H9 (cell line): ENCODE measurements at regions not wholly inside any gene's neighbourhood (a gene's known extent, or its start where the extent isn't known, plus 50 kb on each side); places are given as distances from the start of the nearest gene placed in this dataset.
"Not testable (repeated sequence)": the region's sequence is repeated elsewhere in the genome, so short reads cannot be mapped to it uniquely, and the experiment has no call there.

ENCODE experiments used
- DNase-seq: peaks from one replicate; pipeline ENCODE4 v3.0.0-alpha.2; 2017
- H2AFZ ChIP-seq: one replicate; pipeline ENCODE4 v1.6.1; 2013; ENCODE audit warnings: mild to moderate bottlenecking, low read length, control low read depth, moderate library complexity
- H2AK5ac ChIP-seq: 2 replicates; pipeline ENCODE4 v1.6.1; 2013; ENCODE audit warnings: low read length, control low read depth, mixed read lengths; ENCODE audit not compliant: insufficient read length
- H2BK120ac ChIP-seq: one replicate; pipeline ENCODE4 v1.6.1; 2013; ENCODE audit warnings: low read depth, mild to moderate bottlenecking, low read length, control low read depth, inconsistent platforms; ENCODE audit not compliant: poor library complexity, severe bottlenecking
- H2BK12ac ChIP-seq: 2 replicates; pipeline ENCODE4 v1.6.1; 2013; ENCODE audit warnings: low read length, control low read depth, mixed read lengths, low read depth; ENCODE audit not compliant: insufficient read length
- H2BK15ac ChIP-seq: 2 replicates; pipeline ENCODE4 v1.6.1; 2013; ENCODE audit warnings: low read depth, low read length, control low read depth
- H2BK20ac ChIP-seq: one replicate; pipeline ENCODE4 v1.6.1; 2013; ENCODE audit warnings: low read depth, mild to moderate bottlenecking, low read length, control low read depth, inconsistent platforms; ENCODE audit not compliant: poor library complexity, severe bottlenecking
- H2BK5ac ChIP-seq: 2 replicates; pipeline ENCODE4 v1.6.1; 2013; ENCODE audit warnings: low read length, control low read depth, mixed read lengths; ENCODE audit not compliant: insufficient read length
- H3K14ac ChIP-seq: 2 replicates; pipeline ENCODE4 v1.6.1; 2013; ENCODE audit warnings: low read length, control low read depth; ENCODE audit not compliant: insufficient read depth
- H3K18ac ChIP-seq: 2 replicates; pipeline ENCODE4 v1.6.1; 2013; ENCODE audit warnings: low read depth, mild to moderate bottlenecking, mixed read lengths, low read length, control low read depth; ENCODE audit not compliant: insufficient read length
- H3K23ac ChIP-seq: 2 replicates; pipeline ENCODE4 v1.6.1; 2013; ENCODE audit warnings: low read length, control low read depth, mixed read lengths, low read depth; ENCODE audit not compliant: insufficient read length
- H3K23me2 ChIP-seq: 2 replicates; pipeline ENCODE4 v1.6.1; 2013; ENCODE audit warnings: low read depth, mild to moderate bottlenecking, mixed read lengths, low read length, control low read depth; ENCODE audit not compliant: insufficient read length, poor library complexity, severe bottlenecking
- H3K27ac ChIP-seq: 2 replicates; pipeline ENCODE4 v1.5.1; 2013; ENCODE audit warnings: low read length, control low read depth, mixed read lengths, low read depth; ENCODE audit not compliant: insufficient read length
- H3K27me3 ChIP-seq: 2 replicates; pipeline ENCODE4 v1.6.1; 2013; ENCODE audit warnings: low read length, control low read depth, inconsistent platforms; ENCODE audit not compliant: insufficient read depth
- H3K4ac ChIP-seq: 2 replicates; pipeline ENCODE4 v1.6.1; 2013; ENCODE audit warnings: low read depth, mild to moderate bottlenecking, control low read depth, inconsistent platforms, low read length, moderate library complexity
- H3K4me1 ChIP-seq: 2 replicates; pipeline ENCODE4 v1.6.1; 2013; ENCODE audit warnings: low read length, control low read depth, inconsistent platforms; ENCODE audit not compliant: insufficient read depth
- H3K4me2 ChIP-seq: 2 replicates; pipeline ENCODE4 v1.6.1; 2013; ENCODE audit warnings: low read length, control low read depth, mixed read lengths; ENCODE audit not compliant: insufficient read length, insufficient read depth
- H3K56ac ChIP-seq: 2 replicates; pipeline ENCODE4 v1.6.1; 2013; ENCODE audit warnings: low read depth, mild to moderate bottlenecking, mixed read lengths, low read length, control low read depth; ENCODE audit not compliant: insufficient read length
- H3K79me1 ChIP-seq: 2 replicates; pipeline ENCODE4 v1.6.1; 2013; ENCODE audit warnings: low read depth, mild to moderate bottlenecking, moderate library complexity, low read length, control low read depth, inconsistent platforms; ENCODE audit not compliant: insufficient read depth, poor library complexity, severe bottlenecking
- H3K79me2 ChIP-seq: 2 replicates; pipeline ENCODE4 v1.6.1; 2013; ENCODE audit warnings: low read length, control low read depth, inconsistent platforms; ENCODE audit not compliant: insufficient read depth
- H3K9ac ChIP-seq: 2 replicates; pipeline ENCODE4 v1.6.1; 2013; ENCODE audit warnings: low read length, control low read depth, mixed read lengths; ENCODE audit not compliant: insufficient read length; ENCODE audit errors: extremely low read depth
- H3K9me3 ChIP-seq: one replicate; pipeline ENCODE4 v1.6.1; 2013; ENCODE audit warnings: low read depth, low read length, inconsistent platforms; ENCODE audit not compliant: control insufficient read depth
- H3T11ph ChIP-seq: one replicate; pipeline ENCODE4 v1.6.1; 2013; ENCODE audit warnings: mild to moderate bottlenecking, low read length, control low read depth, inconsistent platforms
- H4K20me1 ChIP-seq: one replicate; pipeline ENCODE4 v1.6.1; 2013; ENCODE audit not compliant: control insufficient read depth, insufficient read length, insufficient read depth
- H4K5ac ChIP-seq: 2 replicates; pipeline ENCODE4 v1.6.1; 2013; ENCODE audit warnings: low read depth, mild to moderate bottlenecking, mixed read lengths, low read length, control low read depth; ENCODE audit not compliant: insufficient read length
- H4K8ac ChIP-seq: replicated peaks from 2 replicates; pipeline ENCODE4 v1.6.1; 2013; ENCODE audit warnings: low read length, control low read depth, mixed read lengths, low read depth; ENCODE audit not compliant: insufficient read length
- H4K91ac ChIP-seq: 2 replicates; pipeline ENCODE4 v1.6.1; 2013; ENCODE audit warnings: low read depth, mild to moderate bottlenecking, moderate library complexity, mixed read lengths, low read length, control low read depth; ENCODE audit not compliant: insufficient read length
- H3K27ac Mint-ChIP-seq, 3 experiments: 2 replicates in 2 of 3; 3 replicates in 1 of 3; pipeline ENCODE4 v1.8.0; 2020 to 2021; ENCODE audit warnings: mixed read lengths in 3 of 3, mild to moderate bottlenecking in 1 of 3, moderate library complexity in 1 of 3
- H3K27me3 Mint-ChIP-seq: 2 replicates; pipeline ENCODE4 v1.8.0; 2021; ENCODE audit warnings: low read depth, mild to moderate bottlenecking, moderate library complexity, mixed read lengths
- H3K36me3 Mint-ChIP-seq, 3 experiments: 2 replicates in 2 of 3; 3 replicates in 1 of 3; pipeline ENCODE4 v1.8.0; 2020 to 2021; ENCODE audit warnings: low read depth in 3 of 3, mixed read lengths in 3 of 3; ENCODE audit not compliant: insufficient read depth in 1 of 3
- H3K4me1 Mint-ChIP-seq, 2 experiments: 2 replicates each; pipeline ENCODE4 v1.8.0; 2020; ENCODE audit warnings: mixed read lengths in 2 of 2
- H3K4me3 Mint-ChIP-seq, 2 experiments: 2 replicates in 1 of 2; 3 replicates in 1 of 2; pipeline ENCODE4 v1.8.0; 2020 to 2021; ENCODE audit warnings: mild to moderate bottlenecking in 2 of 2, mixed read lengths in 2 of 2, moderate library complexity in 1 of 2
- H3K9me3 Mint-ChIP-seq, 2 experiments: 2 replicates in 1 of 2; 3 replicates in 1 of 2; pipeline ENCODE4 v1.8.0; 2020; ENCODE audit warnings: mild to moderate bottlenecking in 2 of 2, mixed read lengths in 2 of 2, moderate library complexity in 1 of 2
- WGBS: extraction: QIAGEN DNeasy Blood & Tissue Kit; methylation state at CpG from one replicate; pipeline ENCODE4 v1.1.7; 2013; ENCODE audit warnings: missing lambda C conversion rate, low lambda C conversion rate, mixed read lengths; ENCODE audit not compliant: insufficient read length; ENCODE audit errors: extremely low coverage; 5-methylcytosine and 5-hydroxymethylcytosine counted together
- TF ChIP-seq, protein P1 (sequence below): fragments of 200-600 bp; sonication (generic); conservative IDR thresholded peaks from 3 replicates; pipeline ENCODE4 v1.8.0; 2021; ENCODE audit warnings: antibody characterized with exemption, mild to moderate bottlenecking

DNA sequence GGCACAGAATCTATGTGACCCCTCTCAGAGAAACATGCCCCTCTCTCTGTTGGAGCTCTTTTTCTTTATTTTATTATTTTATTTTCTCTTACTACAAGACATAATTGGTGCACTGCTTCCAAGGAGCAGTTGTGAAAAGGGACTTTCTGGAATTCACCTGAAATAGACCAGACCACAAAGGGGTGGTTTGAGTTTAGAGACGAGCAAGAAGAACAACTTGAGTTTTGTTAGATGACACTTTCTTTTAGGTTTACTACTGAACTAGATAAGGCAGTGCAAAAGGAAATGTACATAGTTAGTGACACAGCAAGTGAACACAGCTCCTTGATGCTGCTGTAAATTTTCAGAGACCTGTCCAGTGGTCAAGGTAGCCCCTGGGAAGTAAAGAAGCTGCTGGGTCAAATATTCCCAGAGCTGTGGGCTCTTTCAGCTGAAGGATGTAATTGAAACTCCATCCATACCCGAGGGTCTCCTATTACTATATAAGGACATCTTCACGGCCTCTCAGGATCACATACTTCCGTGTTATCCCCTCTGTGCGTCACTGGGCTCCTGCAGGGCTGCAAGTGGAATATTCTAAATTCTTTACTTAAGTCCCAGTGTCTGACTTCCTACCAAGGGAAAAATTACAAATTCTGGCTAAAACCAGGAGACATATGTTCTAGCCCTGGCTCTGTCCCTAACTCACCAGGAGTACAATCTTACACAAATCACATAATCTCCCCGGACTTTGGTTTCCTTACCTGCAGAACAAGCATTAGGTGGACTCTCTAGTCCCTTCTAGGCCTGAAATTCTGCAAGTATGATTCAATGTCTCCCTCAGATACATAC, 69.1 kb upstream of the ADTRP start:
- Histone ChIP-seq H4K5ac (no peak overlapping the region), H3K79me2 (no peaks in the 10 kb centered on the region), H3K9ac (no peak overlapping the region), H3K14ac (no peak overlapping the region), H2BK20ac (no peak overlapping the region), H3K4me2 (no peak overlapping the region), H2BK120ac (no peak overlapping the region), H3K4ac (no peak overlapping the region), H2BK5ac (no peak overlapping the region), H4K91ac (no peak overlapping the region), H3K79me1 (no peaks in the 10 kb centered on the region), H3K56ac (no peak overlapping the region), H2AFZ (no peak overlapping the region), H3K27ac (no peak overlapping the region), H3K9me3 (no peaks in the 10 kb centered on the region), H3K23me2 (no peaks in the 10 kb centered on the region), H3K18ac (peak overlapping the region; percentile 46), H3K4me1 (no peaks in the 10 kb centered on the region), H2BK15ac (no peak overlapping the region), H2BK12ac (no peak overlapping the region), H4K20me1 (no peaks in the 10 kb centered on the region), H4K8ac (no peak overlapping the region), H3K23ac (no peak overlapping the region), H2AK5ac (no peak overlapping the region), H3T11ph (no peak overlapping the region), H3K27me3 (no peaks in the 10 kb centered on the region)
- H3K27me3 Mint-ChIP-seq, result no peaks in the 10 kb centered on the region
- no peaks in the 10 kb centered on the region for H3K4me1 Mint-ChIP-seq
- no peak overlapping the region for H3K27ac Mint-ChIP-seq
- peaks cover 0 to 4% of the 10 kb centered on the region in 2 experiments; a peak in 3 of 5 replicates for H3K9me3 Mint-ChIP-seq
- DNase-seq, result no peak
- WGBS, result no CpG with 5 or more reads among the region's 6 CpGs
- no peaks in the 10 kb centered on the region for H3K36me3 Mint-ChIP-seq
- H3K4me3 Mint-ChIP-seq, result no peak overlapping the region
- TF ChIP-seq, protein P1, sequence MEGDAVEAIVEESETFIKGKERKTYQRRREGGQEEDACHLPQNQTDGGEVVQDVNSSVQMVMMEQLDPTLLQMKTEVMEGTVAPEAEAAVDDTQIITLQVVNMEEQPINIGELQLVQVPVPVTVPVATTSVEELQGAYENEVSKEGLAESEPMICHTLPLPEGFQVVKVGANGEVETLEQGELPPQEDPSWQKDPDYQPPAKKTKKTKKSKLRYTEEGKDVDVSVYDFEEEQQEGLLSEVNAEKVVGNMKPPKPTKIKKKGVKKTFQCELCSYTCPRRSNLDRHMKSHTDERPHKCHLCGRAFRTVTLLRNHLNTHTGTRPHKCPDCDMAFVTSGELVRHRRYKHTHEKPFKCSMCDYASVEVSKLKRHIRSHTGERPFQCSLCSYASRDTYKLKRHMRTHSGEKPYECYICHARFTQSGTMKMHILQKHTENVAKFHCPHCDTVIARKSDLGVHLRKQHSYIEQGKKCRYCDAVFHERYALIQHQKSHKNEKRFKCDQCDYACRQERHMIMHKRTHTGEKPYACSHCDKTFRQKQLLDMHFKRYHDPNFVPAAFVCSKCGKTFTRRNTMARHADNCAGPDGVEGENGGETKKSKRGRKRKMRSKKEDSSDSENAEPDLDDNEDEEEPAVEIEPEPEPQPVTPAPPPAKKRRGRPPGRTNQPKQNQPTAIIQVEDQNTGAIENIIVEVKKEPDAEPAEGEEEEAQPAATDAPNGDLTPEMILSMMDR, result no peak

DNA sequence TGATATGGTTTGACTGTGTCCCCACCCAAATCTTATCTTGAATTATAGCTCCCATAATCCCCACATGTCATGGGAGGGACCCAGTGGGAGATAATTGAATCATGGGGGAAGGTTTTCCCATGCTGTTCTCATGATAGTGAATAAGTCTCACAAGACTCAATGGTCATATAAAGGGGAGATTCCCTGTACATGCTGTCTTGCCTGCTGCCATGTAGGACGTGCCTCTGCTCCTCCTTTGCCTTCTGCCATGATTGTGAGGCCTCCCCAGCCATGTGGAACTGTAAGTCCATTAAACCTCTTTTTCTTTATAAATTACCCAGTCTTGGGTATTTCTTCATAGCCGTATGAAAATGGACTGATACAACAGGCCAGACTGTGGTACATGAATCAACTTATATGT, 68.5 kb upstream of the ADTRP start:
- H3K79me2 ChIP-seq, H3K23me2 ChIP-seq, H3K4me1 ChIP-seq, DNase-seq, H3K4me3 Mint-ChIP-seq, H2BK12ac ChIP-seq, H2AK5ac ChIP-seq, H3K36me3 Mint-ChIP-seq, H2AFZ ChIP-seq, H4K8ac ChIP-seq, H2BK5ac ChIP-seq, H3K4ac ChIP-seq, H3K56ac ChIP-seq, H3K14ac ChIP-seq, H3K4me2 ChIP-seq, H3K9me3 Mint-ChIP-seq, H3K9me3 ChIP-seq, H3K79me1 ChIP-seq, H4K91ac ChIP-seq, H4K20me1 ChIP-seq, H2BK20ac ChIP-seq, H3K27ac Mint-ChIP-seq, H3K4me1 Mint-ChIP-seq, H3K27ac ChIP-seq, H3T11ph ChIP-seq, H2BK15ac ChIP-seq, H3K9ac ChIP-seq, H3K23ac ChIP-seq, H4K5ac ChIP-seq, H3K18ac ChIP-seq, H3K27me3 Mint-ChIP-seq, H3K27me3 ChIP-seq, H2BK120ac ChIP-seq: not testable (repeated sequence)
- WGBS, result no CpG with 5 or more reads among the region's 2 CpGs
